ENCODE measurements at regions not wholly inside any gene's neighbourhood (a gene's known extent, or its start where the extent isn't known, plus 50 kb on each side); places are given as distances from the start of the nearest gene placed in this dataset.

GRCh38 chr5:120955795-120956194, 491.7 kb downstream of the PRR16 start:
- Mint-ChIP-seq H3K9me3 (peaks cover 27% of the 10 kb centered on the region), H3K36me3 (ENCODE audit: low read depth) (no peaks in the 10 kb centered on the region), H3K27me3 (ENCODE audit: low read depth) (no peaks in the 10 kb centered on the region), H3K4me3 (no peak overlapping the region), H3K4me1 (ENCODE audit: low read depth) (no peaks in the 10 kb centered on the region), H3K27ac (no peak overlapping the region)
- DNase-seq (ENCODE audit: low spot score), result no peak

GRCh38 chr5:120958877-120959485, 494.9 kb downstream of the PRR16 start:
- H3K27me3 Mint-ChIP-seq (ENCODE audit: low read depth), result no peaks in the 10 kb centered on the region
- H3K27ac Mint-ChIP-seq, result no peak overlapping the region
- H3K4me1 Mint-ChIP-seq (ENCODE audit: low read depth), result no peaks in the 10 kb centered on the region
- no peak for DNase-seq (ENCODE audit: low spot score)
- H3K4me3 Mint-ChIP-seq, result no peak overlapping the region
- no peaks in the 10 kb centered on the region for H3K36me3 Mint-ChIP-seq (ENCODE audit: low read depth)
- H3K9me3 Mint-ChIP-seq, result peaks cover 14% of the 10 kb centered on the region

- no peaks in the 10 kb centered on the region for H3K36me3 Mint-ChIP-seq (ENCODE audit: low read depth)
- H3K27ac Mint-ChIP-seq, result no peak overlapping the region
- H3K4me1 Mint-ChIP-seq (ENCODE audit: low read depth), result no peaks in the 10 kb centered on the region
- no peak overlapping the region for H3K4me3 Mint-ChIP-seq
- H3K9me3 Mint-ChIP-seq, result peaks cover 9% of the 10 kb centered on the region
- no peak for DNase-seq (ENCODE audit: low spot score)
- H3K27me3 Mint-ChIP-seq (ENCODE audit: low read depth), result no peaks in the 10 kb centered on the region
Observed at GRCh38 chr5:120960510-120960909, 496.4 kb downstream of the PRR16 start.

- Mint-ChIP-seq H3K36me3 (ENCODE audit: low read depth) (no peaks in the 10 kb centered on the region), H3K4me1 (ENCODE audit: low read depth) (no peaks in the 10 kb centered on the region), H3K4me3 (no peak overlapping the region), H3K9me3 (peaks cover 6% of the 10 kb centered on the region), H3K27ac (no peak overlapping the region), H3K27me3 (ENCODE audit: low read depth) (no peaks in the 10 kb centered on the region)
- no peak for DNase-seq (ENCODE audit: low spot score)
Observed at GRCh38 chr5:120967366-120967765, 503.3 kb downstream of the PRR16 start.

- H3K9me3 Mint-ChIP-seq, result peaks cover 10% of the 10 kb centered on the region
- H3K4me3 Mint-ChIP-seq, result no peak overlapping the region
- no peaks in the 10 kb centered on the region for H3K36me3 Mint-ChIP-seq (ENCODE audit: low read depth)
- DNase-seq (ENCODE audit: low spot score), result no peak
- no peaks in the 10 kb centered on the region for H3K4me1 Mint-ChIP-seq (ENCODE audit: low read depth)
- H3K27me3 Mint-ChIP-seq (ENCODE audit: low read depth), result no peaks in the 10 kb centered on the region
- H3K27ac Mint-ChIP-seq, result no peak overlapping the region
Observed at GRCh38 chr5:120974690-120975089, 510.6 kb downstream of the PRR16 start.

GRCh38 chr5:120982351-120982750, 518.3 kb downstream of the PRR16 start:
- H3K4me3 Mint-ChIP-seq, result no peak overlapping the region
- peaks cover 3% of the 10 kb centered on the region for H3K9me3 Mint-ChIP-seq
- H3K27me3 Mint-ChIP-seq (ENCODE audit: low read depth), result no peaks in the 10 kb centered on the region
- no peak for DNase-seq (ENCODE audit: low spot score)
- no peaks in the 10 kb centered on the region for H3K4me1 Mint-ChIP-seq (ENCODE audit: low read depth)
- H3K27ac Mint-ChIP-seq, result no peak overlapping the region
- no peaks in the 10 kb centered on the region for H3K36me3 Mint-ChIP-seq (ENCODE audit: low read depth)

- Mint-ChIP-seq H3K4me1 (ENCODE audit: low read depth) (no peaks in the 10 kb centered on the region), H3K27me3 (ENCODE audit: low read depth) (no peaks in the 10 kb centered on the region), H3K36me3 (ENCODE audit: low read depth) (no peaks in the 10 kb centered on the region), H3K4me3 (no peak overlapping the region), H3K9me3 (no peaks in the 10 kb centered on the region), H3K27ac (no peak overlapping the region)
- no peak for DNase-seq (ENCODE audit: low spot score)
Observed at GRCh38 chr5:120985526-120985925, 521.4 kb downstream of the PRR16 start.

- H3K4me1 Mint-ChIP-seq (ENCODE audit: low read depth), result no peaks in the 10 kb centered on the region
- no peak for DNase-seq (ENCODE audit: low spot score)
- H3K27ac Mint-ChIP-seq, result no peak overlapping the region
Observed at GRCh38 chr5:120988491-120988890, 524.4 kb downstream of the PRR16 start.

GRCh38 chr5:120988941-120989340, 524.8 kb downstream of the PRR16 start:
- no peak for DNase-seq (ENCODE audit: low spot score)
- Mint-ChIP-seq H3K4me1 (ENCODE audit: low read depth) (no peaks in the 10 kb centered on the region), H3K9me3 (no peaks in the 10 kb centered on the region), H3K4me3 (no peak overlapping the region), H3K27me3 (ENCODE audit: low read depth) (no peaks in the 10 kb centered on the region), H3K36me3 (ENCODE audit: low read depth) (no peaks in the 10 kb centered on the region), H3K27ac (no peak overlapping the region)

More at GRCh38 chr5:120988491-120988890, 524.4 kb downstream of the PRR16 start:
- H3K27me3 Mint-ChIP-seq (ENCODE audit: low read depth), result no peaks in the 10 kb centered on the region
- no peaks in the 10 kb centered on the region for H3K9me3 Mint-ChIP-seq
- H3K36me3 Mint-ChIP-seq (ENCODE audit: low read depth), result no peaks in the 10 kb centered on the region
- no peak overlapping the region for H3K4me3 Mint-ChIP-seq

- Mint-ChIP-seq H3K4me1 (ENCODE audit: low read depth) (no peaks in the 10 kb centered on the region), H3K9me3 (no peaks in the 10 kb centered on the region), H3K36me3 (ENCODE audit: low read depth) (no peaks in the 10 kb centered on the region), H3K4me3 (no peak overlapping the region), H3K27ac (no peak overlapping the region), H3K27me3 (ENCODE audit: low read depth) (no peaks in the 10 kb centered on the region)
- DNase-seq (ENCODE audit: low spot score), result no peak
Observed at GRCh38 chr5:120991569-120991968, 527.5 kb downstream of the PRR16 start.

GRCh38 chr5:120994112-120994511, 530.0 kb downstream of the PRR16 start:
- DNase-seq (ENCODE audit: low spot score), result no peak
- Mint-ChIP-seq H3K4me3 (no peak overlapping the region), H3K9me3 (no peaks in the 10 kb centered on the region), H3K36me3 (ENCODE audit: low read depth) (no peaks in the 10 kb centered on the region), H3K4me1 (ENCODE audit: low read depth) (no peaks in the 10 kb centered on the region), H3K27me3 (ENCODE audit: low read depth) (no peaks in the 10 kb centered on the region), H3K27ac (no peak overlapping the region)

GRCh38 chr5:120999550-120999949, 535.5 kb downstream of the PRR16 start:
- Mint-ChIP-seq H3K4me3 (no peak overlapping the region), H3K9me3 (no peaks in the 10 kb centered on the region), H3K27me3 (ENCODE audit: low read depth) (no peaks in the 10 kb centered on the region), H3K4me1 (ENCODE audit: low read depth) (no peaks in the 10 kb centered on the region), H3K36me3 (ENCODE audit: low read depth) (no peaks in the 10 kb centered on the region), H3K27ac (no peak overlapping the region)
- DNase-seq (ENCODE audit: low spot score), result no peak

GRCh38 chr5:121006217-121006616, 542.1 kb downstream of the PRR16 start:
- Mint-ChIP-seq H3K4me3 (no peak overlapping the region), H3K36me3 (ENCODE audit: low read depth) (no peaks in the 10 kb centered on the region), H3K9me3 (no peaks in the 10 kb centered on the region), H3K27me3 (ENCODE audit: low read depth) (no peaks in the 10 kb centered on the region), H3K27ac (no peak overlapping the region), H3K4me1 (ENCODE audit: low read depth) (no peaks in the 10 kb centered on the region)
- DNase-seq (ENCODE audit: low spot score), result no peak

- Mint-ChIP-seq H3K36me3 (ENCODE audit: low read depth) (no peaks in the 10 kb centered on the region), H3K27me3 (ENCODE audit: low read depth) (no peaks in the 10 kb centered on the region), H3K27ac (no peak overlapping the region), H3K4me3 (no peak overlapping the region), H3K9me3 (no peaks in the 10 kb centered on the region), H3K4me1 (ENCODE audit: low read depth) (no peaks in the 10 kb centered on the region)
- no peak for DNase-seq (ENCODE audit: low spot score)
Observed at GRCh38 chr5:121008041-121008440, 543.9 kb downstream of the PRR16 start.

- Mint-ChIP-seq H3K36me3 (ENCODE audit: low read depth) (no peaks in the 10 kb centered on the region), H3K27me3 (ENCODE audit: low read depth) (no peaks in the 10 kb centered on the region), H3K4me3 (no peak overlapping the region), H3K9me3 (no peaks in the 10 kb centered on the region), H3K27ac (no peak overlapping the region), H3K4me1 (ENCODE audit: low read depth) (no peaks in the 10 kb centered on the region)
- no peak for DNase-seq (ENCODE audit: low spot score)
Observed at GRCh38 chr5:121009058-121009457, 545.0 kb downstream of the PRR16 start.

Measured in T-helper 2 cell treated with Interferon-gamma antibody and Interleukin-4, amounts not matched to agents 5 μg/mL and 100 μg/mL, for 36 hours (primary cell).